RWPE2 (cell line): ENCODE measurements at regions not wholly inside any gene's neighbourhood (a gene's known extent, or its start where the extent isn't known, plus 50 kb on each side); places are given as distances from the start of the nearest gene placed in this dataset.
"Not testable (repeated sequence)": the region's sequence is repeated elsewhere in the genome, so short reads cannot be mapped to it uniquely, and the experiment has no call there.

Source experiments
- ATAC-seq: fragments of 200-7000 bp; cut with Tn5 transposase; 3 replicates; pipeline ENCODE4 v1.9.1; 2021; ENCODE audit warnings: low read depth
- DNase-seq: peaks from one replicate; pipeline ENCODE4 v3.0.0-alpha.2; 2020; ENCODE audit warnings: low spot score
- H3K27ac ChIP-seq: fragments of 450-650 bp; 2 replicates; pipeline ENCODE4 v1.5.1; 2017; ENCODE audit warnings: mild to moderate bottlenecking; ENCODE audit not compliant: poor library complexity, severe bottlenecking
- H3K27me3 ChIP-seq: fragments of 250-450 bp; sonication (Bioruptor Pico); 2 replicates; pipeline ENCODE4 v1.5.1; 2021; ENCODE audit warnings: mild to moderate bottlenecking, moderate library complexity; ENCODE audit not compliant: insufficient read depth, poor library complexity, severe bottlenecking
- H3K36me3 ChIP-seq: fragments of 250-450 bp; sonication (Bioruptor Pico); 2 replicates; pipeline ENCODE4 v1.5.1; 2020; ENCODE audit warnings: low read depth, mild to moderate bottlenecking, moderate library complexity
- H3K4me1 ChIP-seq: fragments of 250-450 bp; sonication (Bioruptor Pico); 2 replicates; pipeline ENCODE4 v1.5.1; 2021; ENCODE audit warnings: mild to moderate bottlenecking, moderate library complexity; ENCODE audit not compliant: insufficient read depth, poor library complexity, severe bottlenecking
- H3K4me3 ChIP-seq: fragments of 250-450 bp; sonication (Bioruptor Pico); 2 replicates; pipeline ENCODE4 v1.5.1; 2021; ENCODE audit warnings: mild to moderate bottlenecking, moderate library complexity; ENCODE audit not compliant: severe bottlenecking
- H3K9me3 ChIP-seq: fragments of 250-450 bp; sonication (Bioruptor Pico); 2 replicates; pipeline ENCODE4 v1.5.1; 2021; ENCODE audit warnings: mild to moderate bottlenecking, moderate library complexity; ENCODE audit not compliant: severe bottlenecking
- CTCF ChIP-seq: fragments of 450-650 bp; IDR thresholded peaks from one replicate; pipeline ENCODE4 v1.5.1; 2017; ENCODE audit warnings: mild to moderate bottlenecking, moderate library complexity; ENCODE audit not compliant: poor library complexity, severe bottlenecking

GRCh38 chr6:134619077-134619476, 301.2 kb upstream of the SGK1 start:
- Histone ChIP-seq H3K27ac (peak overlapping the region; percentile 89), H3K4me3 (no peak overlapping the region), H3K27me3 (no peaks in the 10 kb centered on the region), H3K4me1 (peaks cover 23% of the 10 kb centered on the region), H3K9me3 (no peaks in the 10 kb centered on the region), H3K36me3 (no peaks in the 10 kb centered on the region)
- ATAC-seq (no peak), DNase-seq (no peak)
- no peak for TF ChIP-seq CTCF

GRCh38 chr6:134614606-134615485, 296.9 kb upstream of the SGK1 start:
- H3K4me3 ChIP-seq, result no peak overlapping the region
- H3K27ac ChIP-seq, result no peak overlapping the region
- H3K36me3 ChIP-seq, result no peaks in the 10 kb centered on the region
- no peak for TF ChIP-seq CTCF
- no peaks in the 10 kb centered on the region for H3K27me3 ChIP-seq
- ATAC-seq (no peak), DNase-seq (no peak)
- H3K9me3 ChIP-seq, result no peaks in the 10 kb centered on the region
- H3K4me1 ChIP-seq, result no peaks in the 10 kb centered on the region

GRCh38 chr6:134612128-134612527, 294.2 kb upstream of the SGK1 start:
- not testable (repeated sequence) for H3K4me1 ChIP-seq, H3K36me3 ChIP-seq, H3K27me3 ChIP-seq, DNase-seq, H3K9me3 ChIP-seq, H3K4me3 ChIP-seq, ATAC-seq, H3K27ac ChIP-seq

- Histone ChIP-seq H3K4me3 (no peak overlapping the region), H3K36me3 (no peaks in the 10 kb centered on the region), H3K9me3 (no peaks in the 10 kb centered on the region), H3K27me3 (no peaks in the 10 kb centered on the region), H3K27ac (no peak overlapping the region), H3K4me1 (no peaks in the 10 kb centered on the region)
- DNase-seq, result no peak
- ATAC-seq, result no peak
- TF ChIP-seq CTCF, result no peak
Observed at GRCh38 chr6:134610411-134610810, 292.5 kb upstream of the SGK1 start.

GRCh38 chr6:134609716-134610261, 291.9 kb upstream of the SGK1 start:
- H3K27me3 ChIP-seq, result no peaks in the 10 kb centered on the region
- no peaks in the 10 kb centered on the region for H3K4me1 ChIP-seq
- H3K4me3 ChIP-seq, result no peak overlapping the region
- no peak for TF ChIP-seq CTCF
- no peaks in the 10 kb centered on the region for H3K9me3 ChIP-seq
- no peak overlapping the region for H3K27ac ChIP-seq
- no peaks in the 10 kb centered on the region for H3K36me3 ChIP-seq
- no peak for DNase-seq
- ATAC-seq, result no peak
